A549 (cell line): ENCODE measurements at regions not wholly inside any gene's neighbourhood (a gene's known extent, or its start where the extent isn't known, plus 50 kb on each side); places are given as distances from the start of the nearest gene placed in this dataset.

Experiments used
- CHD4 ChIP-seq: fragments of 200-600 bp; sonication (generic); IDR thresholded peaks from 2 replicates; pipeline ENCODE4 v1.6.1; 2016; ENCODE audit warnings: antibody characterized with exemption, mild to moderate bottlenecking, borderline replicate concordance
- HDAC2 ChIP-seq: fragments of 200-600 bp; sonication (generic); IDR thresholded peaks from 2 replicates; pipeline ENCODE4 v1.6.1; 2016
- NFE2L2 ChIP-seq: fragments of 150-350 bp; conservative IDR thresholded peaks from 2 replicates; pipeline ENCODE4 v1.6.1; 2014; ENCODE audit warnings: low read length
- RNF2 ChIP-seq: fragments of 200-600 bp; sonication (generic); IDR thresholded peaks from 2 replicates; pipeline ENCODE4 v1.6.1; 2016; ENCODE audit warnings: low read depth, mild to moderate bottlenecking, antibody characterized with exemption, moderate library complexity, borderline replicate concordance
- TF ChIP-seq, protein P1 (sequence below): fragments of >200 bp; sonication (Bioruptor Twin); formaldehyde crosslinking; IDR thresholded peaks from 3 replicates; pipeline ENCODE4 v1.5.1; 2016
- TF ChIP-seq, protein P2 (sequence below): fragments of 450-650 bp; IDR thresholded peaks from 2 replicates; pipeline ENCODE4 v1.6.1; 2014; ENCODE audit warnings: antibody characterized with exemption

DNA sequence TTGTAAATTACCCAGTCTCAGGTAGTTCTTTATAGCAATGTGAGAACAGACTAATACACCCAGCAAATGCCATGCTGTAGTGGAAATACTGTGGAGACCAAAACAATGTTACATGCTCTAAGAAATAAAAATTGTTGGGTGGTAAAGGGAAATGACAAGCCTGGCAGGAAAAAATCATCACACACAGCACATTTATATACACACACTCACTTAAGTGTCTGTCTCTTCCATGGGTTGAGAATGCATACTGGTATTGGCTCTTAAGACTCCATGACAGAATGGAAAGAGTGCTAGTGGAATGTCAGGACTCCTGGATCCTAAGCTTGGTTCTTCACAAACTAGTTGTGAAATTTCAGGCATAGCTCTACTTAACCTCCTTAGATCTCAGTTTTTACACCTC lies 343.0 kb downstream of the CD83 start:
- TF ChIP-seq NFE2L2 (no peak), RNF2 (no peak), CHD4 (no peak), HDAC2 (no peak)
- TF ChIP-seq, protein P1, sequence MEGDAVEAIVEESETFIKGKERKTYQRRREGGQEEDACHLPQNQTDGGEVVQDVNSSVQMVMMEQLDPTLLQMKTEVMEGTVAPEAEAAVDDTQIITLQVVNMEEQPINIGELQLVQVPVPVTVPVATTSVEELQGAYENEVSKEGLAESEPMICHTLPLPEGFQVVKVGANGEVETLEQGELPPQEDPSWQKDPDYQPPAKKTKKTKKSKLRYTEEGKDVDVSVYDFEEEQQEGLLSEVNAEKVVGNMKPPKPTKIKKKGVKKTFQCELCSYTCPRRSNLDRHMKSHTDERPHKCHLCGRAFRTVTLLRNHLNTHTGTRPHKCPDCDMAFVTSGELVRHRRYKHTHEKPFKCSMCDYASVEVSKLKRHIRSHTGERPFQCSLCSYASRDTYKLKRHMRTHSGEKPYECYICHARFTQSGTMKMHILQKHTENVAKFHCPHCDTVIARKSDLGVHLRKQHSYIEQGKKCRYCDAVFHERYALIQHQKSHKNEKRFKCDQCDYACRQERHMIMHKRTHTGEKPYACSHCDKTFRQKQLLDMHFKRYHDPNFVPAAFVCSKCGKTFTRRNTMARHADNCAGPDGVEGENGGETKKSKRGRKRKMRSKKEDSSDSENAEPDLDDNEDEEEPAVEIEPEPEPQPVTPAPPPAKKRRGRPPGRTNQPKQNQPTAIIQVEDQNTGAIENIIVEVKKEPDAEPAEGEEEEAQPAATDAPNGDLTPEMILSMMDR = no peak
- TF ChIP-seq, protein P2, sequence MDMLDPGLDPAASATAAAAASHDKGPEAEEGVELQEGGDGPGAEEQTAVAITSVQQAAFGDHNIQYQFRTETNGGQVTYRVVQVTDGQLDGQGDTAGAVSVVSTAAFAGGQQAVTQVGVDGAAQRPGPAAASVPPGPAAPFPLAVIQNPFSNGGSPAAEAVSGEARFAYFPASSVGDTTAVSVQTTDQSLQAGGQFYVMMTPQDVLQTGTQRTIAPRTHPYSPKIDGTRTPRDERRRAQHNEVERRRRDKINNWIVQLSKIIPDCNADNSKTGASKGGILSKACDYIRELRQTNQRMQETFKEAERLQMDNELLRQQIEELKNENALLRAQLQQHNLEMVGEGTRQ = no peak
